DMS114 treated with DMSO at 0.1 percent for 48 hours (cell line): ENCODE measurements at regions not wholly inside any gene's neighbourhood (a gene's known extent, or its start where the extent isn't known, plus 50 kb on each side); places are given as distances from the start of the nearest gene placed in this dataset.

Experiments used
- DNase-seq: peaks from one replicate; lab custom pipeline; 2025; ENCODE audit not compliant: unreplicated experiment; lab: John Stamatoyannopoulos, UW

GRCh38 chr3:146313031-146313745 is 62.3 kb upstream of the PLSCR4 start:
- DNase-seq, result no peak

DNA sequence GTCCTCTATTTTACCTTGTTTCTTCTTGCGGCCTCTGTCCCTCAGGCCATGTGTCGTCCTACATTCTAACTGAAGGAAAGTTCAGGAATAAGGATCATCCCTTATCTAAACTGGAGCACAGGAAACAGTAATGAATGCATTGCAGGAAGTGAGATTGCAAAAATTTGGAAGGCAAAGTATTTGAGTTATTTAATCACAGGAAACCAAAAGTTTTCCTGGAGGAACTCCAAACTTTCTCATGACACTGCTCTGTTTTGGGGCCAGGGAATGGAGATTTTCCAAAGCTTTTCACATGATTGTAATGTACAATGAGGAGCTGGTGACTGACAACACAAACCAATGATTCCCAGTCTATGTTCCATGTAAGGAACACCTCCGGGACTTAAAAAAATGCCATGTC is 57.8 kb upstream of the PLSCR4 start:
- DNase-seq, result no peak

DNA sequence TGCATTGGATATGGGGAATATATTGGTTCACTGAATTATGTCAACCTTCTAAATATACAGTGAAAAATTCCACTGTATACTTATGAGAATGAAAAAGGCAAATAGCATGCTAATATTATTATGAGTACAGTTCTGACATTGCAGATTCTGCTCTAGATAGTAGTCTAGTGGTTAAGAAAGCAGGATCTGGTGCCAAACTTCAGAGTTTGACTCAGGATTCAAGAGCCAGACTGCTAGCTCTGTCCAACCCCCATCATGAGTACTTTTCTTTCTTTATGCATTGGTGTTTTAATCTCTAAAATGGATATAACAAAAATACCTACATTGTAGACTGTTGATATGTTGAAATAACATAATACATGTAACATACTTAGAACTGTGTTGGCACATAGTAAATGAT is 57.3 kb upstream of the PLSCR4 start:
- DNase-seq, result no peak

DNA sequence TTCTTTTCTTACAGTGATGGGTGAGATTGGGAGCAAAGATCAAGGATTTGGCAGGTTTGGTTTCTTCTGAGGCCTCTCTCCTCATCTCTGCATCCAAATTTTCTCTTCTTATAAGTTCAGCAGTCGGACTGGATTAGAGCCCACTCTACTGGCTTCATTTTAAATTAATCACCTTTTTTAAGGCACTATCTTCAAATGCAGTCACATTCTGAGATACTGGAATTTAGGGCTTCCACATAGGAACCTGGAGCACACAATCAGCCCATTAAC is 56.5 kb upstream of the PLSCR4 start:
- DNase-seq, result no peak

GRCh38 chr3:146306656-146307455 is 56.0 kb upstream of the PLSCR4 start:
- no peak for DNase-seq

DNA sequence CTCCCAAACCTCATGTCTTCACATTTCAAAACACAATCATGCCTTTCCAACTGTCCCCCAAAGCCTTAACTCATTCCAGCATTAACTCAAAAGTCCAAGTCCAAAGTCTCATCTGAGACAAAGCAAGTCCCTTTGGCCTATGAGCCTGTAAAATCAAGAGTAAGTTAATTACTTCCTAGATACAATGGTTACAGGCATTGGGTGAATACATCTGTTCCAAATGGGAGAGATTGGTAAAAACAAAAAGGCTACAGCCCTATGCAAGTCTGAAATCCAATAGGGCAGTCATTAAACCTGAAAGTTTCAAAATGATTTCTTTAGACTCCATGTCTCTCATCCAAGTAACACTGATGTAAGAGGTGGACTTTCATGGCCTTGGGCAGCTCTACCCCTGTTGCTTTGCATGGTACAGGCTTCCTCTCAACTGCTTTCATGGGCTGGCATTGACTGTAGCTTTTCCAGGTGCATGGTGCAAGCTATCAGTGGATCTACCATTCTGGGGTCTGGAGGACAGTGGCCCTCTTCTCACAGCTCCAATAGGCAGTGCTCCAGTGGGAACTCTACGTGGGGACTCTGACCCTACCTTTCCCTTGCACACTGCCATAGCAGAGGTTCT is 55.0 kb upstream of the PLSCR4 start:
- DNase-seq, result no peak

- DNase-seq, result no peak
Observed at GRCh38 chr3:146300768-146301167, 49.9 kb upstream of the PLSCR4 start.
